IPS-NIHi7 (cell line): ENCODE measurements at regions not wholly inside any gene's neighbourhood (a gene's known extent, or its start where the extent isn't known, plus 50 kb on each side); places are given as distances from the start of the nearest gene placed in this dataset.
A peak's percentile ranks its signal among the peaks of the same experiment; 100 is the strongest.

ENCODE experiments used
- DNase-seq: peaks from one replicate; pipeline ENCODE4 v3.0.0; 2012; ENCODE audit warnings: mixed read lengths; ENCODE audit errors: extremely low spot score

- DNase-seq, result no peak
Measured at GRCh38 chr5:73266925-73267765, 94.2 kb downstream of the TMEM174 start.

GRCh38 chr5:73266176-73266738 is 93.3 kb downstream of the TMEM174 start:
- DNase-seq, result no peak

DNA sequence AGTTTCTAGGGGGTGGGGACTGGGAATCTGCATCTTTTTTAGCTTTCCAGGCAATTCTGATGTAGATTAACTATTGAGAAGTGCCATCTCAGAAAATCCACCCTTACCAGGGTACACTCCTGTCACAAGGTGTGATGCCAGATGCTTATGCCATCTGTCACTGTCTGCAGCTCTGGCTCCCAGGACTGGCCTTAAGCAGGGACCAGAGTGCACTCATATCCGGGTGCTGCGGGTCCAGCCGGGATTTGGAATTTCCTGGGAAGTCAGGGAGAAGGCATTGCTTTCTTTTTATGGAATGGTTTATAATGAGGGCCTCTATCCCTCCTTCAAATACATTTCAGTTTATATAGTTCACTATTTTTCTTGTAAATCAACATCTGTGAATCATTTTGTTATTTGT is 92.6 kb downstream of the TMEM174 start:
- DNase-seq, result no peak

- no peak for DNase-seq
Measured at GRCh38 chr5:73264631-73265030, 91.6 kb downstream of the TMEM174 start.

DNA sequence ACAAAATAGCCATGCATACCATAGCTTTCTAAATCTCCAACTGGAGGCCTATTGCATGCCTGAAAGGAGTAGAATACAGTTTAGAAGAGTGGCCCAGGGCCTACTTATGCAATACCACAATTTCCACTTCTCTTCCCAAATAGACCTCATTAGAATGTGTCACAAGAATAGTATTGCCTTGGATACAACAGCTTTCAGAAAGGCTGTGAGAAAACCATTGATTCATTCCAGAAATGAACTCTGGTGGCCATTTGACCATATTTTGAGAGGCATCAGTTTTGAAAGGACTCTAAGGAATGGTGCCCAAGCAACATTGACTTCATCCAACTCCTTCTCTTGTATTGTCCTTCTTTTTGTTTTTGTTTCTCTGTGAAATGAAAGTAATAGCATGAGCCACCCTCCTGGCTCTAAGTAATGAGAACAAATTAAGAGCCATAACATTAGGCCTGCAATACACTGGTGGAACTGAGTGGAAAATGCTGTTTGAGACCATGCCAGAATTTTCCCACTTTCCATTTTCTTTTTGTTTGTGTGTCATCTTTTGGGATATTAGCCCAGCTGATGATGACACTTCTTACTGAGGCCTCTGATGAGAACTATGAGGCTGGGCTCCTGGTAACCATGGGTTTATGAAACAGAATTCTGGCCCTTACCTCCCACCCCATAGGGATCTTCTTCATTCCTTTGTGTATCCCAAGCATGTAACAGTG is 90.2 kb downstream of the TMEM174 start:
- no peak for DNase-seq

DNA sequence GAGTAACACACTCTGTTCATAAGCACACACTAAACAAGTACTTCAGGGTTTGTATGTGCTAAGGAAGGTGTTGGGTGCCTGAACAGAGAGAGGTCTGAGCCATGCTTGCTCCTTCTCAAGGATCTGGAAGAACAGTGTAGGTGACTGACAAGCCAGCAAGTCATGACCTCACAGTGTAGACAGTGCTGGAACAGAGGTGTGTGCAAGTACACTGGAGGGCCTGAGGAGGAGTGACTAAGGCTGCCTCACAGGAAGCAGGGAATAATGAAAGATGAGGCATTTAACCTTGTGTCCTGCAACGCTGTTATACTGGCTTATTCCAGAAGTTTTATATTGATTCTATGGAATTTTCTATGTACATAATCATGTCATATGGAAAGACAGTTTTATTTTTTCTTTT is 83.9 kb downstream of the TMEM174 start:
- DNase-seq, result no peak

DNA sequence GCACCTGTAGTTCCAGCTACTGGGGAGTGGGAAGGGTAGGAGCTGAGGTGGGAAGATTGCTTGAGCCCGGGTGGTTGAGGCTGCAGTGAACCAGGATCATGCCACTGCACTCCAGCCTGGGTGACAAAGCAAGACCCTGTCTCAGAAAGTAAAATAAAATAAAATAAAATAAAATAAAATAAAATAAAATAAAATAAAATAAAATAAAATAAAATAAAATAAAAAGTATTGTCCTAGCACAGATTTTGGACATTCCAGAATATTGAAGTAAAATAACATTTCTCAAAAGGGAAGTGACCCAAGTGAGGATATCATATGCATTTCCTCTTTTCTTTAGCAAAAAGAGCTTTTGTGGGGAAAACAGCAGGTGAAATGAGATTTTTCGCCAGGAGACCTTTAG is 83.5 kb downstream of the TMEM174 start:
- no peak for DNase-seq

- no peak for DNase-seq
Measured at GRCh38 chr5:73256012-73256411, 83.0 kb downstream of the TMEM174 start.

GRCh38 chr5:73254642-73255041 is 81.6 kb downstream of the TMEM174 start:
- no peak for DNase-seq

- DNase-seq, result no peak
Measured at GRCh38 chr5:73253047-73253660, 80.2 kb downstream of the TMEM174 start.

DNA sequence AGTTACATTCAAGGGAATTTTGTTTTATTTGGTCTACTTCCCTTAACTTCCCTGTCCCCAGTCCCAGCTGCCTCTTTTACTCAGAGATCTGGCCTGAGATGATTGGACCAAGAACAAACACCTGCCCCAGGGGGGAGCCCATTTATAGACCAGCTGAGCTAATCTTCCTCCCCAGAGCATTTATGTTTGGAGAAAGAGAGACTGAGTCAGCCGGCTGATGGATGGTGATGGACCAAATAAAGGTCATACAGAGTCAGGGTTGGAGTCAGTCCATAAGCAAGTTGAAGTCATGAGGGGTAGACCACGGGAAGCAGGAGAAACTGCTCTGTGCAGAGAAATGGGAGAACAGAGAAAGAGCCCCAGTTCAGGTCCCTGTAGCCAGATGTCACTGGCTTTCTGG is 77.7 kb downstream of the TMEM174 start:
- DNase-seq, result no peak

DNA sequence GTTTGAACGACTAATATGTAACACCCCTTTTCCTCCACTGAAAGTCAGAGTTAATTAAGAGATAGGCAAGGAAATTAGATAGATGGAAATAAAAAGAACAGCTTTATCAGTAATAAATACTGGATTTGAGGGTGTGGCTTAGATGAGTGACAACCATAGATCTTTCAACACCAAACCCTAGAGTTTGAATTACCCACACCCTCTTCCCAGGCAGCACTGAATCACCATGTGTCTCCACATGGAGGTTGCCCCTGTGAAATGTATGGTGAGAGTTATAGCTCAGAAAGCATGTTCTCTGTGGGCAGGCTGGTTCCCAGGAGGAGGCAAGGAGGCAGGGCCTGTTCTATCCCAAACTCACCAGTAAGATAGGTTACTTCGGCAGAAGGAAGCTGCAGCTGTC is 69.7 kb downstream of the TMEM174 start:
- no peak for DNase-seq

- no peak for DNase-seq
Measured at GRCh38 chr5:73238873-73239272, 65.9 kb downstream of the TMEM174 start.

DNA sequence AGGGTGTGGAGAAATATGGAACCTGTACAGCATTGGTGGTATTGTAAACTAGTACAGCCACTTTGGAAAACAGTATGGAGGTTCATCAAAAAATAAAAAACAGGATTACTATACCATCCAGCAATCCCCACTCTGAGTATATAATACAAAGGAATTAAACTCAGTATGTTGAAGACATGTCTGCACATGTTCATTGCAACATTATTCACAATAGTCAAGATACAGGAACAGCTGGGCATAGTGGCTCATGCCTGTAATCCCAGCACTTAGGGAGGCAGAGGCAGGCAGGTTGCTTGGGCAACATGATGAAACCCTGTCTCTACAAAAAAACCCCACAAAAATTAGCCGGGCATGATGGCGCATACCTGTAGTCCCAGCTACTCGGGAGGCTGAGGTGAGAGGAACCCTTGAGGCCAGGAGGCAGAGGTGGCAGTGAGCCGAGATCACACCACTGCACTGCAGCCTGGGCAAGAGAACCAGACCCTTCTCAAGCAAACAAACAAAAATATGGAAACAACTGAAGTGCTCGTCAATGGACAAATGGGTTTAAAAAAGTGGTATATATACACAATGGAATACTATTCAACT is 63.6 kb downstream of the TMEM174 start:
- DNase-seq, result no peak

DNA sequence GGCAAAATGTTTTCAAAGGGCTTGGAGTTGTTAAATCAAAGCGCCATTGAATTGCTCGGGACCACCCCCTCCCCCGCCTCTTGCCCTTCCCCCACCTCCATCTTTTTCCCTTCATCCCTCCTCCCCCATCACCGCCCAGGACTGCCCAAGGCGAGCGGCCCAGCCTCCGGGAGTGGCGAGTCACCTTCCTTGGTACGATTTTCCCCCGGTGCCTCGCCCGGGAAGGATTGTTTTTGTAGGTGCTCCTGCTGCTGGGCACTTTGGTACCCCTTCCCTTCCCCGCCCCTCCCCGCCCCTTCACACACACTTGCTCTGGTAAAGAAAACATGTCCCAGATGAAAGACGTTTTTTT is 61.2 kb downstream of the TMEM174 start:
- peak; percentile 56 for DNase-seq

DNA sequence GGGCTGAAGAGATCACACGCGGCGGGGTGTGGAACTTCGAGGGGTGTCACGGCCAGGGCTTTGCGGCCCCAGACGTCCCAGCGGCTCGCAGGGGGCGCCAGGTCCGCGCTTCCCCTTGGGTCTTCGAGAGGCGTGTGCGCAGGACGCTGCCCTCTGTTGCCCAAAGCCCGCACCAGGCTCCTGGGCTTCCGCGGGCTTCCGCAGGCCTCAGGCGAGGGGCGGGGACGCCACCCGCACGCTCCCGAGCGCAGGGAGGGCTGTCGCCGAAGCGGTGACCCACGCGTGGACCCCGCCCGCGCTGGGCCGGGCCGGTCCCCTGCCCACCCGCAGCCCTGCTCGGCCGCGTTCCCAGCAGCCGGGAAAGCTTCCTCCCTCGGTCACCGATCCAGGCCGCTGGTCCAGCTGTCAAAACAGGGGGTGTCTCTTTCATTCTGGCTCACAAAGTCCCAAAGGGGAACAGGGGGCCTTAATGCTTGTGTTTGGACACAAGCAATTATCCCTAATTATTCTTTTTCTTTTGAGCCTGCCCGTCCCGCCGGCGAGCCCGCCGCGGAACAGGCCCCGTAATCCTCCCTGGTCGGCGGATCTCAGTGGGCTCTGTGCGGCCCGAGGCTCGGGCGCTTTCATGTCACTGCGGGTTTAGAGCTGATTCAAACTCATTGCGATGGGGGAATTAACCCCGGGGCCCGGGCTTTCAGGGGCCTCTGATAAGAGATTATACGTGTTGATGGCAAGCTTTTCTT is 60.6 kb downstream of the TMEM174 start:
- DNase-seq, result peak; percentile 45

DNA sequence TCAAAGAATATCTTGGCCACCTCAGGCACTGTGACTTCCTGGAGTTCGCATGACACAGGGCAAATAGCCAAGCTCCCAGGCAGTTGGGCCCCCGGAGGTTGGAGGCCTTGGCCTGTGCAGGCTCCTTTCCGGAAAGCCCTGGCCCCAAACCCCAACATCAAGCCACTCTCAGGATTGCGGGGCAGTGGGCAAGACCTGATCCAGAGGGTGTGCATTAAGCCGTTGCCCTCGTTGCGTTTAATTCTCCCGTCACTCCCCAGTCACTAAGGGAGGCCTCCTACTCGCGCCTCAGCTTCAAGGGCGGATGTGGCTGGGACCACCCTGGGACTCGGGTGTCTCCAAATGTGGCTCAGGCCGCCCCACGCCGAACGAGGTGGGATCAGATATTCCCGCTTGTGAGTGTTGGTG is 60.1 kb downstream of the TMEM174 start:
- no peak for DNase-seq

GRCh38 chr5:73232266-73233041 is 59.5 kb downstream of the TMEM174 start:
- no peak for DNase-seq

GRCh38 chr5:73231246-73231778 is 58.3 kb downstream of the TMEM174 start:
- no peak for DNase-seq
